ENCODE measurements at regions not wholly inside any gene's neighbourhood (a gene's known extent, or its start where the extent isn't known, plus 50 kb on each side); places are given as distances from the start of the nearest gene placed in this dataset.
"Not testable (repeated sequence)": the region's sequence is repeated elsewhere in the genome, so short reads cannot be mapped to it uniquely, and the experiment has no call there.

GRCh38 chr3:162704238-162704637 is 1207.6 kb downstream of the OTOL1 start:
- Histone ChIP-seq H3K36me3 (no peaks in the 10 kb centered on the region), H3K27me3 (ENCODE audit: low read depth) (no peaks in the 10 kb centered on the region), H3K9me3 (no peaks in the 10 kb centered on the region), H3K4me3 (no peak overlapping the region), H3K4me1 (no peaks in the 10 kb centered on the region), H3K27ac (no peak overlapping the region)
- DNase-seq (no peak), ATAC-seq (no peak)
- intact Hi-C loops (cut with DNase I): no loop called here
- TF ChIP-seq CTCF (IDR thresholded peaks at IDR 0.05): no peak

GRCh38 chr3:162704799-162705385 is 1208.3 kb downstream of the OTOL1 start:
- DNase-seq (no peak), ATAC-seq (no peak)
- H3K36me3 ChIP-seq: no peaks in the 10 kb centered on the region
- H3K9me3 ChIP-seq: no peaks in the 10 kb centered on the region
- H3K27me3 ChIP-seq (ENCODE audit: low read depth): no peaks in the 10 kb centered on the region
- H3K4me3 ChIP-seq: no peak overlapping the region
- TF ChIP-seq CTCF (IDR thresholded peaks at IDR 0.05): no peak
- intact Hi-C loops (cut with DNase I): no loop called here
- no peaks in the 10 kb centered on the region for H3K4me1 ChIP-seq
- H3K27ac ChIP-seq: no peak overlapping the region

- intact Hi-C loops (cut with DNase I); H3K36me3 ChIP-seq; H3K4me1 ChIP-seq; H3K4me3 ChIP-seq; DNase-seq; H3K9me3 ChIP-seq; ATAC-seq; H3K27me3 ChIP-seq (ENCODE audit: low read depth); H3K27ac ChIP-seq: not testable (repeated sequence)
Measured at GRCh38 chr3:162708394-162708793, 1211.8 kb downstream of the OTOL1 start.

- H3K36me3 ChIP-seq; ATAC-seq; H3K4me1 ChIP-seq; H3K9me3 ChIP-seq; H3K27me3 ChIP-seq (ENCODE audit: low read depth); H3K4me3 ChIP-seq; intact Hi-C loops (cut with DNase I); DNase-seq; H3K27ac ChIP-seq: not testable (repeated sequence)
Measured at GRCh38 chr3:162708942-162709706, 1212.5 kb downstream of the OTOL1 start.

- Histone ChIP-seq H3K27me3 (ENCODE audit: low read depth) (no peaks in the 10 kb centered on the region), H3K4me1 (no peaks in the 10 kb centered on the region), H3K36me3 (no peaks in the 10 kb centered on the region), H3K4me3 (no peak overlapping the region), H3K27ac (no peak overlapping the region), H3K9me3 (no peaks in the 10 kb centered on the region)
- intact Hi-C loops (cut with DNase I): no loop called here
- TF ChIP-seq CTCF (IDR thresholded peaks at IDR 0.05): no peak
- peak in 1 of 2 donors; percentile 34 for ATAC-seq
- DNase-seq: peak; percentile 48
Measured at GRCh38 chr3:162710332-162711112, 1213.9 kb downstream of the OTOL1 start.

GRCh38 chr3:162717074-162717473 is 1220.5 kb downstream of the OTOL1 start:
- H3K27me3 ChIP-seq (ENCODE audit: low read depth); ATAC-seq; H3K36me3 ChIP-seq; H3K4me1 ChIP-seq; H3K27ac ChIP-seq; H3K9me3 ChIP-seq; H3K4me3 ChIP-seq; DNase-seq; intact Hi-C loops (cut with DNase I): not testable (repeated sequence)

GRCh38 chr3:162718697-162719096 is 1222.1 kb downstream of the OTOL1 start:
- no peaks in the 10 kb centered on the region for H3K4me1 ChIP-seq
- DNase-seq (no peak), ATAC-seq (no peak)
- H3K27me3 ChIP-seq (ENCODE audit: low read depth): no peaks in the 10 kb centered on the region
- H3K36me3 ChIP-seq: no peaks in the 10 kb centered on the region
- no peak overlapping the region for H3K27ac ChIP-seq
- intact Hi-C loops (cut with DNase I): no loop called here
- no peak overlapping the region for H3K4me3 ChIP-seq
- H3K9me3 ChIP-seq: no peaks in the 10 kb centered on the region
- no peak for TF ChIP-seq CTCF (IDR thresholded peaks at IDR 0.05)
